HG02970 (cell line): ENCODE measurements at regions not wholly inside any gene's neighbourhood (a gene's known extent, or its start where the extent isn't known, plus 50 kb on each side); places are given as distances from the start of the nearest gene placed in this dataset.

Source experiments
- ATAC-seq: cut with Tn5 transposase; IDR thresholded peaks from one replicate; pipeline ENCODE4 v1.9.1; 2021; ENCODE audit warnings: mild to moderate bottlenecking, moderate library complexity, moderate number of reproducible peaks; ENCODE audit not compliant: unreplicated experiment, low FRiP score

DNA sequence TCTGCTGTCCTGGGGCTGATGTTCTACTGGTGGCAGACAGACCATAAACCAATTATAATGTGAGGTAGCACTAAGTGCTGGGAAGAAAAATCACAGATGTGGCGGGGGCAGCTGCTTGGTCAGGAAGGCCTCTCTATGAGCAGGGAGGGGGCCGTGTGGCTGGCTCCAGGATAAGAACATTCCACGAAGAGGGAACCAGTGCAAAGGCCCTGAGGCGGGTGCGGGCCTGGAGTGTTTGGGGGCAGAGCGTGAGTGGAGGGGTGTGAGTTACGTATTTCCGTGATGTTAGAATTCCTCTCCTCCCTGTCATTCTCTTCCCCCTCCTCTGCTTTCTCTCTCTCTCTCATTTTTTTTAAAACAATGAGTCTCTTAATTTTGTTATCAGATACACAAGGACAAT lies 67.2 kb downstream of the CEBPB start:
- no peak for ATAC-seq

DNA sequence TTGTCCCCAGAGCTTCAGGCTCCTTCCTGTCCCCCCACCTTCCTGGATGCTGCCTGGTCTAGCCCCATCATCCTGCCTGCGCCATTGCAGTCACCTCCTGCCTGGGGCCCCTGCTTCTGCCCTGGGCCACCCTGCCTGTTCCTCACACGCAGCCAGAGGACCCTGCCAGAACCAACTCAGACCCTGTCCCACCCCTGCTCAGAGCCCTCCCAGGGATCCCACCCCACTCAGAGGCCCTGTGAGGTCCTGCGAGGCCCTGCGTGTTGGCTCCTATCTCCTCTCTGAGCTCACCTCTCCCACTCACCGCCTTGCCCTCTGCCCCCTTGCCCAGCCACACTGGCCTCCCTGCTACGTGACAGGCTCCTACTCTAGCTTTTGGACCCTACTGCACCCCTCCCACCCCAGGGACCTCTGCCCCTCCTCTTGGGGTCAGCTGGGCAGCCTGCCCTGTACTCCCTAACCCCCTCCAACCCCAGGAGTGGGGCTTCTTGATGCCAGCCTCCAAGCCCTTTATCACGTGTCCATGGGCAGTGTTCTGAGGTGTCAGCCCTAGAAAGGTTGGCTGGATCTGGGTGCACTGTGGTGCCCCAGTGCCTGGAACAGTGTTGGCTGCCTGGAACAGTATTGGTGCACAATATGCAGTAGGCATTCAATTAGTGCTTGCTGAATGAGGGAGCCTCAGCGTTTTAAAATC lies 68.3 kb downstream of the CEBPB start:
- no peak for ATAC-seq

DNA sequence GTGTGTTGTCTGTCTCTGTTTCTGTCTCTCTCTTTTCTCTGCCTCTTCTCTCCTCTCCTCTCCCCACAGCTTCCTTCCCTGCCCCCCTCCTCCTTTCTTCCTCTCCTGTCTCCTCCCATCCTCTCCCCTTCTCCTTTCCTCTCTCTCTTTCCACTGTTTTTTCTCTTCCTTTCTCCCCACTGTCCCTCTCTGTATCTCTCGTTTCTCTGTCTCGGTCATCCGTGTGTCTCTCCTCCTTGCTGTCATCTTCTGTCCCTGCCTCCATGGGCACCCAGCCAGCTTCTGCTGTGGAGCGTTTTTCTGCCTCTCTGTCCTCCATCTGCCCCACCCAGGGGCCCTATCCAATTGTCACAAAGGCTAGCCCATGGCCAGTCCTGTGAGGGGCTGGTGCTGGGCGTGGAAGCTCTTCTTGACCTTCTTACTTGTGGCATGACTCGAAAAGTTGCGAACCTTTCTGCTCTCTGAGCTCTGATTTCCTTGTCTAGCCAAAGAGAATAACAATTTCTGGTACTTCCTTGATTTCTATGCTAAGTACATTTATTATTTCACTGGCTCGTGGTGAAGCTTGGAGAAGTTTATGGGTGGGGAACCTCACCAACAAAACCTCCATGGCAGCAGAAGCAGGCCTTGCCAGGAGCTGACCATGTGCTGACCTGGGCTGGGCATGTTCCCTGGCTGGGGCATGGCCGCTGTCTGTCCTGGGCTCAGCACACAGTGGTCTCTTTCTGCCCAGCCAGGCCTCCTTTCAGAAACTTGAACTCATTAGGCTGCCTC lies 69.3 kb downstream of the CEBPB start:
- no peak for ATAC-seq

DNA sequence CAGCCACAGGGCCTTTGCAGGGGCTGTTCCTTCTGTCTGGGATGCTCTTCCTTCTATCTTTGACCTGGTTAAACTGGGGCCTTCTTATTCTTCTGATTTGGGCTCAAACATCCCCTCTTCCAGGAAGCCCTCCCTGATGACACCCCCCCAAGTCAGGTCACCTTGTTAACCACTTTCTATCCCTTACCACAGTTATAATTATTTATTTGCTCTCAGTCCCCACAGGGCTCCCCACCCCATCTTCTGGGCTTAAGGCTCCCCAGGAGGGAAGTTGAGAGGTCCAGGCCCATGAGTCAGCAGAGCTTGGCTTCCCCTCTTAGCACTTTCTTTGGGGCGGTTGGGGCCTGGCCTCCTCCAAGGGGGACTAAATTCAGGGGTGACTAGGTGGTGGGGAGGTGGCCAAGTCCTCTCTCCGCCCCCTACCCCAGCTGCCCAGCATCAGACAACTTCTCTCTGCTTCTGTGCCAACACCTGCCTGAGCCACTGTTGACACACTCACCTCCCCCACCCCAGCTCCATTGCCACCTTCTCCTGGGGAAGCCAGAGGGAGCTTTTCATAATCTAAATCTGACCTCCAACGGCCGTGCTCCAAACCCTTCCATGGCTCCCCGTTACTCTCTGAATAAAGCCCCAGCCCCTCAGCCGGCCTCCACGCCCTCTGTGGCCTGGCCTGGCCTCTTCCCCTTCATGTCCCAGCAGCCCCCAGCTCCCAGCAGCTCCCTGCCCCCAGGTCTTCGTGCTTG lies 70.0 kb downstream of the CEBPB start:
- no peak for ATAC-seq

DNA sequence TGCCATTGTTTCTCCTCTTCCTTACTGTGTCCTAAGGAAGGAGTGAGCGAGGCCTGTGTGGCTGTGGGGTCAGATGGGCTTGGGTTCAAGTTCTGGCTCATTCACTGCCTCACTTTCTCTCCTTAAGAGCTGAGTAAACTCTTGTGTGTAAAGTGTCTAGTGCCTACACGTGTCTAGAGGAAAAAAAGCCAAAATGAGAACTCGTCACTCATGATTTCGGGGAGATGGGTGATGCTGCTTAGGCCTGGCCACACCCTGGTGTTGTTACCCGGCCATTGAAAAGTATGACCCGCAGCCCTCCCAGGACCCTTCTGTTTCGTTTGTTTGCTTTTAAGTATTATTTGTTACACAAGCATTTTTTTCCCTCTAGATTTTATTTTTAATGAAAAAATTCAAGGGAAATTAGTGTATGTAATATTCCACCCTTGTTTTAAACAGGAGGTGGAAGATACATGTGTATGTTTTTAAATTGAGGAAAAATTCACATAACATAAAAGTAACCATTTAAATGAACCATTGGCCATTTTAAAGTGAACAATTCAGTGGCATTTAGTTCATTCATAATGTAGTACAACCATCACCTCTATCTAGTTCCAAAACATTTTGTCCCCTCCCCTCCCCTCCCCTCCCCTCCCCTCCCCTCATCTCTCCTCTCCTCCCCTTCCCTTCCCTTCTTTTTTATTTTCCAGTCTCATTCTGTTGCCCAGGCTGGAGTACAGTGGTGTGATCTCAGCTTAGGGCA lies 71.0 kb downstream of the CEBPB start:
- ATAC-seq, result no peak

DNA sequence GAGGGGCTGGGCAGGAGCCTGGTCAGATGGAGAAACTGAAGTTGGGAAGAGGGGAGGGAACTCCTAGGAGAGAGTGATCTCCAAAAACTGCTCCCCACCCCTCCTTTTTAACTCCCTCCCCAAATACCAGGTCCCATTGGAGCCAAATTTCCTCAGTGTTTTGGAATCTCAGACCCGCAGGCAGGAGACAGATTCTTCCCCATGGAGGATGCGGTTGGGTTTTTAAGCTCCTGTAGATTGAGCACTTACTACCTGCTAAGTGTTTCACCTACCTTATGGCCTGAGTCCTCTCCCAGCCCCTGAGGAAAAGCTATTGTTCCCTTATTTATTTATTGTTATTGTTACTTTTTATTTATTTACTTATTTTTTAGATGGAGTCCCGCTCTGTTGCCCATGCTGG lies 73.2 kb downstream of the CEBPB start:
- no peak for ATAC-seq

DNA sequence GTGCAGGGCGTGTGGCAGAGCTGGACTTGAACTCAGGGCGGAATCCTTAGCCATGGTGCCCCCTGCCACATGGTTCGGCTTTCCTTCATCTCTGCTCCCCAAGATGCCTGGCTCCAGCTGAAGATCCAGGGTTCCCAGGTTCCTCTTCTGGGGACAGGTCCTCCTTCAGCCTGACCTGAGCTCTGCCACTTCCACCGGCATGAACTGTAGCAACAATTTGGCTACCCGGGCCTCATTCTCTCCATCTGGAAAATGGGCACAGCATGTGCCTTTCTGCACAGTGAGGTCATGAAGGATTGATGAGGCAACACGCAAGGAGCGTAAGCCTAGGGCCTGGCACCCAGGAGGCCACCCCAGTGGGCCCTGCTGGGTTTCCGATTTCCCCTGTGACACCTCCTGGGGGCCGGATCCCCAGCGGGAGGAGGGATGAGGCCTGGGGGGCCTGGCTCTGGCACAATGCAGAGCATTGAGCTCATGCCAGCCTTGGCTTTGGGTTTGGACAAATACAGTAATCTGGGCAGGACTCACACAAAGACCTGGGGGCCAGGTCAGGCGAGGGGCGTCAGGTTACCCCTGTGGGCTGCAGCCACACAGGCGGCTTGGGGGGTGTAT lies 74.0 kb downstream of the CEBPB start:
- no peak for ATAC-seq

DNA sequence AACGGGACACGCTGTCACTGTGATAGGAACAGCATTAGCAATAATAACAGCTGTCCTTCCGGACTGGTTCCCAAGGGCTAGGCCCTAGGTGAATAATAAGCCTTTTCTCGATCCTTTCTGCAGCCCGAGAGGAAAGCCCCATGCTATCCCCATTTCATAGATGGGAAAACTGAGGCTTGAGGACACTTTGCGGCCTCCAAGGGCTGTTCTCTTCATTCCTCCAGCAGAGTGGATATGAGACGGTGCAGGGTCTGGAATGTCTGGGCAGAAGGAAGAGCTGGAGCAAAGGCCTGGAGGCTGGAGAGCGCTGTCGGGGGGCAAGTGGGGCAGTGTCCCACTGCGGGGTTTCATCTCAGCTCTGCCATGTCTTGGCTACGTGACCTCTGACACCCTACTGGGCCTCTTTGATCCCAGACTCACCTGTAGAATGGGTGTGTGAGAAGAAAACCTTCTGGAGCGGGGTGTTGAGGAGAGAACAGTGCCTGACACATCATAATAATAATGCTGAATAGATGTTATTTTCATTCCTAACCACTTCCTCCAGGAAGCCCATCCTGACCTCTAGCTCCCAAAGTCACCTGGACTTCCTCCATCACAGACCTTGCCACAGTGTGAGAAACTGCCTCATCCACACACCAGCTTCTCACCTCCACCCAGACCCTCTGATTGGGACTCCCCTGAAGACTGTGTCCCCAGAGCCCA lies 74.8 kb downstream of the CEBPB start:
- no peak for ATAC-seq

DNA sequence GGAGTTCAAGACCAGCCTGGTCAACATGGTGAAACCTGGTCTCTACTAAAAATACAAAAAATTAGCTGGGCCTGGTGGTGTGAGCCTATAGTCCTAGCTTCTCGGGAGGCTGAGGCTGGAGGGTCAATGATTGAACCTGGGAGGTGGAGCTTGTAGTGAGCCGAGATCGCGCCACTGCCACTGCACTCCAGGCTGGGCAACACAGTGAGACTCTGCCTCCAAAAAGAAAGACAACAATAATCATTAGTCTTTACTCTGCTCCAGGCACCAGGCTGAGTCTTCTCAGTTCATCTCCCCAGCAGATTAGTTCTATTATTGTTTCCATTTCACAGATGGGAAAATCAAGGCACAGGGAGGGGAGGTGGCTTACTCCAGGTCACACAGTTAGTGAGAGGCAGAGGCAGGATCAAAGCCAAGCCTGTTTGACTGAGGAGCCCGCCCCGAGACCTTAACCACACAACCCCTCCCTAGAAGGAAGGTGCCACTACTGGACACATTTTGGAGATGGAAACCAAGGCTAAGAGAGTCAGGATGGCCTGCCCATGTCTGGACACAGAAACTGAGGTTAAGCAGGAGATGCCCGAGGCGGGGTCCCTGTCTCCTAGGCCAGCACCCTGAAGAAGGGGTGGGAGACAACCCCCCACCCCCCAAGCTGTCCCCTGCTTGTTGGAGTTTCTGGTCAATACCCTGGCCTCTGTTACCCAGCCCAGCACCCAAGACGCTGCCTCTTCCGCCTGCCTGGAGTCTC lies 75.8 kb downstream of the CEBPB start:
- ATAC-seq, result no peak

DNA sequence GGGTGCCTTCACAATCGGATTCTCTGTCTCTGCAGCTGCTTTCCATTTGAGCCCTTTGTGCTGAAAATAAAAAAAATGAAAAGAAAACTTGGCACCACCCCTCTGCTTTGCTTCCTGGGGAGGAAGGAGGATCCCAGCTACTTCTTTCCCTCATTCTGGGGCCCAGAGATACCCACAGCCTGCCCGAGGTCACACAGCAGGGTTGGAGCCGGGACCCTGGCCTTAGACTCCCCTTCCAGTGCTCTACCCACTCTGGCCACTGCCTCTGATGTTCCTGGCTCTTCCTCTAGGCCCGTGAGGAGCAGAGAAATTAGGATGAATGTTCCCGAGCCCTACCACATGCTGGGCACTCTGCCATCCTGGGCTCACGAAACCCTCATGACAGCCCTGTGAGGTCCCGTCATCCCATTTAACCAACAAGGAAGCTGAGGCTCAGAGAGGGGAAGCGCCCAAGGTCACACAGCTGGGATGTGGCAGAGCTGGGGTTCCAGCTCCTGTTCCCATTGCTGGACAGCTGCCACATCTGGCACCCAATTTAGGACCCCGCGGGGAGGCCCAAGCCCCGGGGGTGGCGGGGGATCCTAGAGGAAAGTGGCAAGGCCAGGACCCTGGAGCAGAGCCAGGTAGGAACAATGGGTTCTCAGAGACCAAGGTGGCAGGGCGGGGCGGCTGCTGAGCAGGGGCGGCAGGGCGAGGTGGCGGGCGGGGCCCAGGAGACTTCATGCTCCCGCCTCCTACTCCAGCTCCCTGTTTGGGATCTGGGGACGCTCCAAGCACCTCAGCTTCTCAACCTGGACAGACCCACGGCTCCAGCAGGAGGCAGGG lies 76.6 kb downstream of the CEBPB start:
- ATAC-seq, result no peak

DNA sequence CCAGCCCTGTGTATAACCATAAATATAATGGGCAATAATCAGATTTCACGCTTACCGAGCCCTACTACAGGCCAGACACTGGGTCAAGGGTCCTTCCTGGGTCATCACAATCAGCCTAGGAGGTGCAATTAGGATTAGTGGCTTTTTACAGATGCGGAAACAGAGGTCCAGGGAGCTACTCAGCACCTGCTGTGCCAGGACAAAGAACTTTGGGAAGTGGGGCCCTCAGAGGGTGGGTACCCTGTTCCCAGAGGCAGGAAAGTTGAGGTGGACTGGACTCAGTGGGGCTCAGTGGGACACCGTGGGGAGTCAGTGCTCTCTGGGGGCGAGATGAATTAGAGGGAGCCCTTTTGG lies 77.2 kb downstream of the CEBPB start:
- ATAC-seq, result no peak

DNA sequence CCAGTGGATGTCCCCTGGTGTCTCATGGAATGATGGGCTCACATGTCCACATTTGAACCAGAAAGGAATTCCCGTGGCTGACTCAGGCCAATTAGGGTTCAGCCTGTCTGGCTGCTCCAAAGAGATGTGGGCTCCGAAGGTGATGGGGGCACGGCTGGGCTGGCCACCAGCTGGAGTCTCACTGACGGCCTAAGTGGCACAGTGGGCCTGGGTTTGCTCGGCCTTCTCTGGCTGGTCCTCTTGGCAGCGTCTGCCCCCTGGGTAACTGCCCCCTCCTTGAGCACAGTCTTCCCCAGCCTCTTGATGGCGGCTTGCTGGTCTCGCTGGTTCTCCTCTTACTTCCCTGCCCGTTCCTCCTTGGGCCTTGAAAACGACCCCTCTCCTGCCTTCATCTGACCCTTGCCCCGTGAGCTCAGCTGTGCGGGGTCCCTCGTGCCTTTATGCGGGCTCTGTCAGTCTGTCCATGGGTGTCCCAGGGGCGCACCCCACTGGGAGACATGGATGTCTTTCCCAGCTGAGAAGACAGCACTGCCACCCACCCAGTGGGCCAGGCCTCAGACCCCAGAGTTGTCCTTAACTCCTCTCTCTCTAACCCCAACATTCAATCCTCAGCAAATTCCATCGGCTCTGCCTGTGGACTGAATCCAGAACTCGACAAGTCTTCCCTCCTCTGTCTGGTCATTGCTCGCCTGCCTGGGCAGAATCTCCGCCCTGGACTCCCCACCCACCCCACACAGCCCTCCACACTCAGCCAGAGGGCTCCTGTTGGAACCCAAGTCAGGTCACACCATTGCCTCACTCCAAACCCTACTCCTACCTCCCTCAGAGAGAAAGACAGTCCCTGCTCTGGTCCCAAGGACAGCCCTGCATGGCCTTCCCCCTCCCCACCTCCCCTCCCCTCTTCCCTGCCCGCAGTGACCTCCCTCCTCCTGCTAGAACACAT lies 78.7 kb downstream of the CEBPB start:
- no peak for ATAC-seq

DNA sequence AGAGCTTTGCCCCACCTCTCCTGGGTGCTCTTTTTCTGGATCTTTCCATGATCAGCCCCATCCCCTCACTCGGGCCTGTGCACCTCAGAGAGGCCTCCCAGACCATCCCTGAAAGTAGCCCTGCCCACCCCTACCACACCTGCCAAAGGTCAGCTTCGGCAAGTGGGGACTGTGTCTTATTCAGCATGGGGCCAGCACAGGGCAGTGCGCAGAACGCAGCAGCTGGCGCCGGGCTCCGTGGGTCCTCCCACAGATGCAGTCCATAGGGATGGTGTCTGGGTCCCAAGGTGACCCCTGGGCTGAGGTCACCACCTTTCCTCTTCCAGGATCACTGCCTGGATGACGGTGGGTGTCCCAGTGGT lies 79.4 kb downstream of the CEBPB start:
- ATAC-seq, result no peak

DNA sequence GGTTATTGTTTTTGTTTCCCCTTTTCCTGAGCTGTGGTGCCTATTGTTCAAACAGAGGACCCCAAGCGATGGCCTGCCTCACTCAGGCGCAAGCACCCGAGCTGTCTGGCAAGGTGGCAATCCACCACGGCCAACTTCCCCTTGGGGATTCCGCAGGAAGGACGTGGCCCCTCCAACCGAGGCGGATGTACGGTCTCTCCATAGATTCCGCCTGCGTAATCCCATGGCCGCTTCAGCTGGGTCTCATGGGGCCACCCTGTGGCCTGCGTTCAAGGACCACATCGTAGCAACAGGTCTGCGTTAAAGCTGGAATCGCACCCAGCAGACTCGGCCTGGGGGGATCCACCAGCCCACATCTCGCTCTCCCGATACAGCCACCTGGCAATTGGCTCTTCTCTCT lies 79.9 kb downstream of the CEBPB start:
- ATAC-seq, result no peak

DNA sequence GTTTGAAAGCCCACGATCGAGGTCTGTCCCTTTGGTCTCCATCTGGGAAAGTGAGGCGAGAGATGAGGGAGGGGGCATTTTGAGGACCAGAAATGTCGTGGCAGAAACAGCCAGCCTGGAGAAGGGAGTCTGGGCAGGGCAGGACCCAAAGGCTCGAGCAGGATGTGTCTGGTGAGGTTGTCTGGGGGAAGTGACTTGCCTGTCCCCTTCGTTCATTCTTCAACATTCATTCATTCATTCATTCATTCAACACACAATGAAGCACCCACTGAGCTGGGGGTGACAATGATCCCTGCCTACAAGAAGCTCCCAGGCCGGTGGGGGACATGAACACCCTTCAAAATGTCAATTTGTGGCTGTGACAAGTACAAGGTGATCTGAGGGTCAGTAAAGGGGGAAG lies 80.5 kb downstream of the CEBPB start:
- no peak for ATAC-seq

DNA sequence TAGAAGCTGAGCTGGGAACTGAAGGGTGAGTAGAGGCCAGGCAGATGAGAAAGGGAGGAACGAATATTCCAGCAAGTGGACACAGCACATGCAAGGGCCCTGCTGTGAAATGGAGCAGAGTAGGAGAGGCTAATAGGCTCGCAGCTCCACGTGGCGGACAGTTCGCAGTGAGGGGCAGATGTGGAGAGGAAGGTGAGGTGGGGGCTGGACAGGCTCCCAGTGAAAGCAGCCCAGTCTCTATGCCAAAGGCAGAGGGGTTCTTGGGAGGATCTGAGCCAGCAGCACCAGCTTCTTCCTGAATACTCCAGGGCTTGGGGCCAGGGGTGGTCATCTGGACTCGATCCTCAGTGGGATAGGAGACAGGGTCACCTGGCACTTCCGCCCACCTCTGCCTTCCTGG lies 81.0 kb downstream of the CEBPB start:
- ATAC-seq, result no peak

DNA sequence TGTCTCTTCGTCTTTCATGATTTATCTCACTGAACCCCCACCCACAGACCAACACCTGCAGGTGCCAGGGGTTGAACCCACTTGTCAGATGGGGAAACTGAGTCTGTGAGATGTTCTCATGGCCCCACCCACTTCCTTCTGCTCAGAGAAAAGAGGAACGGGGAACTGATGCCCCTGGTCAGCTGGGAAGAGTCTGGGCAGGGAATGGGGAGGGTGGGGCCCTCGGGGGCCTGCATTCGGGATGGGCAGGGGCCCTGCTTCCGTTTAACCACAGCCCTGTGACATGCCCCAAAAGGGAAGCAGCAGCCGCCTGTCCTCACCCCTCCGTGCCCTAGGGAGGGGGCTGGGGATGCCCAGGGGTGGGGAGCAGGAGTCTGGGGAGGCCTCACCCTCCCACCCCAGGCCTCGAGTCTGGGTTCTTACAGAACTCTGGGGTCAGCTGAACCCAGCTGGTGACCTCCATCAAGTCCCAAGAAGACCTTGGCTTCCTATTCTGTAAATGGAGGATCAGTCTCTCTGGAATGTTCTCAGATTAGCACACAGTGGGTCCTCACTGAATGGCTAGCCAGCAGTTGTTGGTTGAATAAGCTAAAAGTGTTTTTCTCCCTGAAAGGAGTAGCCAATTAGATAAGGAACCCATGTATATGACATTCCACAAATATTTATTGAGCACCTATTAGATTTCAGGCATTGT lies 81.5 kb downstream of the CEBPB start:
- no peak for ATAC-seq
